Right lung (tissue), 2 donors: ENCODE measurements at regions not wholly inside any gene's neighbourhood (a gene's known extent, or its start where the extent isn't known, plus 50 kb on each side); places are given as distances from the start of the nearest gene placed in this dataset.
"Not testable (repeated sequence)": the region's sequence is repeated elsewhere in the genome, so short reads cannot be mapped to it uniquely, and the experiment has no call there.

Experiments used
- DNase-seq, 2 donors: peaks; one replicate each; pipeline ENCODE4 v3.0.0-alpha.2; 2013

DNA sequence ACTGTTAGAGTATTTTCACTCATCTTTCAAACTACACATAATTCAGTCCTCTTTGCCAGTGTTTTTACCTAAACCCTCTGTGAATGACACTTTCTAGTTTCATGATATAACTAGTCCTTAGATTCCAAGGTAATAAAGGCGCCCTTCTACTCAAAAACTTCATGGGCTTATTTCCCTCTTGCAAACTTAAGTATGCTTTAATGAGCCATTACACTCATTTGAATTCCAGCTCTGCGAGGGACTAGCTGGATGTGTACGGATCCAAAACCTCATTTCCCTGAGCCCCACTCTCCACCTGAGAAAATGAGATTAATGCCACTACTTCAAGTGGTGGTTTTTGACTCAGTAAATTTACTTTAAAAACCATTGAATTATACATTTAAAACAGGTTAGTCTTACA, 141.1 kb downstream of the NDUFA12 start:
- DNase-seq = no peak

DNA sequence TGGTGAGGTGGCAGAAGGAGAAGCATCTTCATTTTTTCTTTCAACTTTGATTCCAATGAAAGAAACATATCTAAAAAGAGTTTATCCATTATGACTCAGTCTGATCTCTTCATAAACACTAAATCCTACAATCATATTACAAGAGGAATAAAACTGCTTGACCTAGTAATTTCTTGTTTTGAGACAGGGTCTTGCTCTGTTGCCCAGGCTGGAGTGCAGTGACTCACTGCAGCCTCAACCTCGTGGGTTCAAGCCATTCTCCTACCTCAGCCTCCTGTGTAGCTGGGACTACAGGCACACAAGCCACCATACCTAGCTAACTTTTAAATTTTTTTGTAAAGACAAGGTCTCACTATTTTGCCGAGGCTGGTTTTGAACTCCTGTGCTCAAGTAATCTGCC, 147.2 kb downstream of the NDUFA12 start:
- no peak for DNase-seq

DNA sequence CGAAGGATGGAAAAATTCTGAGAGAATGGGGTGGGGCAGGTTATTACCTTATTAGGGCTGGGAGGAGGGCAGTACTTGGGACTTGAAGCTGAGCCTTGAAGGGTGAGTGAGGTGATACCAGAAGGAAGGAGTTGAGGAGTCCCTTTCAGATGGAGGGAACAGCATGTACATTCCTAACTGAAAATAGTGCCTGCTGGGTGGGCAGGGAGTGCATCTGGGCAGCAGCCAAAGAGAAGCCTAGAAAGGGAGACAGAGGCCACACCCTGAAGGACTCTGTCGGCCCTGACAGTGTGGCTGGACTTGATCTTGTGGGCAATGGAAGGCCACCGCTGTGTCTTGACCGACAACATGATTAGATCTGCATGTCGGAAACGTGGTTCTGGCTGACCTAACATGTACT, 147.6 kb downstream of the NDUFA12 start:
- no peak for DNase-seq

DNA sequence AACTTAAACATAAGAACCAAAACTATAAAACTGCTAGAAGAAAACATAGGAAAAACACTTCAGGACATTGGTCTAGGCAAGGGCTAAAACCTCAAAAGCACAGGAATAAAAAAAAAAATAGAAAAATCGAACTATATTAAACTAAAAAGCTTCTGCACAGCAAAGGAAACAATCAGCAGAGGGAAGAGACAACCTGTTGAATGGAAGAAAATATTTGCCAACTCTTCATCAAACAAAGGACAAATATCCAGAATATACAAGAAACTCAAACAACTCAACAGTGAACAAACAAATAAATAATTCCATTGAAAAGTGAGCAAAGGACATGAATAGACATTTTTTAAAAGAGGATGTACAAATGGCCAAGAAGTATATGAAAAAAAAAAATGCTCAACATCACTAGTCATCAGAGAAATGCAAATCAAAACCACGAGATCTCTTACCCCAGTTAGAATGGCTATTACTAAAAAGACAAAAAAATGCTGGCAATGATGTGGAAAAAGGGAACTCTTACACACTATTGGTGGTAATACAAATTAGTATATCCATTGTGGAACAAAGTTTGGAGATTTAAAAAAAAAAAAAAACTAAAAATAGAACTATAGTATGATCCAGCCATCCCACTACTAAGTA, 152.0 kb downstream of the NDUFA12 start:
- no peak for DNase-seq

DNA sequence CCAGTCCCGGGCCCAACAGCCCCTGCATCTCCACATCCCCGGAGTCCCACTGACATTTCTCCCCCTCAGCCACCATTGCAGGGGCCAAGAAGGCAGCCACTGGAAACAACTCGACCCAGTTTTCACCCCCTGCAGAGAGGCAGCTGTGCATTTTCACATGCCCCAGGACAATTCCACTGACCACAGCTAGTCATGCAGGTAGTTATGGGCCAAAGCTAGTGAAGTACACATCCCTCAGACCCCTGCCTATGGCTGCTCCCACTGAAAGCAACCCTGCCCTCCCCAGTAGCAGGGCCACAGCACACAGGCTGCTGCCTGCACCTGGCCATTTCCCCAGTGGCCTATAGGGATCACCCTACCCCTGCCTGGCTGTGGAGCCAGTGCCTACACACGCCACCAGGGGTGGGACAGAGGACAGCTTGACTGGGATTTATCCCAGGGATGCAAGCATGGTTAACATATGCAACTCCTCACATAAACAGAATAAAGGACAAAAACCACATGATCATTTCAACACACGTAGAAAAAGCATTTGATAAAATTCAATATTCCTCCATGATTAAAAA, 154.0 kb downstream of the NDUFA12 start:
- DNase-seq = no peak

DNA sequence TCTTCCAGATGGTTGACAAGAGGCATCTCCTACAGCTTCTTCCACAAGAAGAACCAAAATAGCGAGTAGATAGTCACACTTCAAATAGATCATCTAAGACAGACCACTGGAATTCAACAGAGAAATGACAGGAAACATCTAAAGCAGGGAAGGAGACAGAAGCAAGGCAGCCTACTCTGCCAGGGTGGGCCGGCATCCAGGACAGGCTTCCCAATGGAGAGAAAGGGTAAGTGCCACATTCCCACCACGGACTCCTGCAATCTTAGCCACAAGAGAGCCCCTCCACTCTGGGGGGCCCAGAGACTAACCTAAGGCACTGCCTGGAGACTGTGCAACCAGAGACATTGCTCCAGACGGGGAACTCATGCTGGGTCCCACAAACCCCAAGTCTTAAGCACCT, 154.5 kb downstream of the NDUFA12 start:
- DNase-seq = no peak

DNA sequence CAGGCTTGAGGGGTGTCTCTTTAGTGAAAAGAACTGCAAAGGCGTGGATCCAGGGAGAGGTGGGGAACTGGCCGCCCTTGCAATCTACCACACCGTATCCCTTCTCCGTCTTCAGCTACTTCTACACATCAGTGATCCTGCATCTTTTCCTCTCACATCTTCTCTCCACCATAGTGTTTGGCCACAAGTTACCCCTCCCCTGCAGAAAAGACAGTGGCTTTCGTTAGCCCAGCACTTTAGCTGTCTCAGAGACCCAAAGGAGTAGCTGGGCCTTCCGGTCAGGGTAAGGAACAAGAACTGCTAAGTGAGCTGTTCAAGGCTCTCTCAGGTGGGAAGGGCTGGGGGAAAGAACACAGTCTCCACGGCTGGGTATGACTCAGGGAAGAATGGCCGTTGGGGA, 158.4 kb downstream of the NDUFA12 start:
- DNase-seq = no peak

DNA sequence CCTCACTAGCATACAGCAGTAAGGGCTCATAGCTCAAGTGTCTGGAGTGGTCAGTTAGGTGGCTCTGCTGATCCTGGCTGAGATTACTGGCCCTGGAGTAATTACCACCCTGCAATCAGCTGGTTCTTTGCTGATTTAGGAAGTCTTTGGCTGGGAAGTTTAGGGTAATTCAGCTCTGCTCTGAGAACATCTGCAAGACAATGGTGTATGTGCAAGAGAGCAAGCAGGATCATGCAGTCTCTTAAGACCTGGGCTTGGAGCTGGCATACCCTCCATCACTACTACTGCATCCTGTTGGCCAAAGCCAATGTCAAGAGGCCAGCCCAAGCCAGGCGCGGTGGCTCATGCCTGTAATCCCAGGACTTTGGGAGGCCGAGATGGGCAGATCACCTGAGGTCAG, 159.0 kb downstream of the NDUFA12 start:
- no peak for DNase-seq

DNA sequence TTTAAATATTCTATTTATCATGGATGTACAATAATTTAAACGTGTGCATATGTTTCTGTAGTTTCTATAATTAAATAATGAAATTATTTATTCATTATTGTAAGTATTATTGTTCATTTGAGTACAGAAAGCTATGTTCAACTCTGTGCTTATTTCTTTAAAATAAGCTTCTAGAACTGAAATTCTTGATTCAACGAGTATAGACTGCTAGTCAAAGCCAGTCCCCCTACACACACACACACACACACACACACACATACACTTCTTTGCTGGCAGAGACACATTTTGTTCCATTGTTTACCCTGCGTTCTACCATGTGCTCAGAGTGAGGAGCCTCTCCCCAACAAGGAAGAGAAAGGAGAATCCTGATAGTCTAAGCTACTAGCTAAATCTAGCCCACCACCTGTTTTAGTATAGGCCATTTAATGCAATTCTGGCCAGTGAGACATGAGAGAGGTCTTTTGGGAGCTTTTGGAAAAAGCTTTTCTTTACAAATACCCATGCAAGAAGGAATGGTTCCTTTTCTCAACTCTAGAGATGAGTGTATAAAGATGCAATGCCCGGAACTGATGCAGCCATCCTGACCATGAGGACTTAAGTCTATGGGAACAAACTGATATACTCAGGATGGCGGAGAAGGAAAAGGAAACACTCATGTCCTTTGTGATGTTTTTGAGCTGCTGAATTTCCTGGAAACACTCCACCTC, 161.4 kb downstream of the NDUFA12 start:
- no peak for DNase-seq

DNA sequence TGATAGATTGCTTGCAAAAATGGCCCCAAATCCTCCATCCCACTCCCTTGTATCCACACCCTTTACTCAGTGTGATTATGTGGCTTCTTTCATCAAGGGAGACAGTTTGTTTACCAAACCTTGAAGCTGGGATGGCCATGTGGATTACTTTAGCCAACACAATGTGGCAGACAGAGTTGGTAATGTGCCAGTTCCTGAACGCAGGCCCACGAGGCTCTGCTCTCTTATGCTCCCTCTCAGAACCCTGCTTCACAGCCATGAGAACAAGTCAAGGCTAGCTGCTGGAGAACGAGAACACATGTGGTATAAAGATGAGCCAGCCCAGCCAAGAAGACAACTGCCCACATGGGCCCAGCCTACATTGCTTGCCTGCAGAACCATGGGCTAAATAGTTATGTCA, 162.3 kb downstream of the NDUFA12 start:
- DNase-seq = peak; percentile 68 to 69

DNA sequence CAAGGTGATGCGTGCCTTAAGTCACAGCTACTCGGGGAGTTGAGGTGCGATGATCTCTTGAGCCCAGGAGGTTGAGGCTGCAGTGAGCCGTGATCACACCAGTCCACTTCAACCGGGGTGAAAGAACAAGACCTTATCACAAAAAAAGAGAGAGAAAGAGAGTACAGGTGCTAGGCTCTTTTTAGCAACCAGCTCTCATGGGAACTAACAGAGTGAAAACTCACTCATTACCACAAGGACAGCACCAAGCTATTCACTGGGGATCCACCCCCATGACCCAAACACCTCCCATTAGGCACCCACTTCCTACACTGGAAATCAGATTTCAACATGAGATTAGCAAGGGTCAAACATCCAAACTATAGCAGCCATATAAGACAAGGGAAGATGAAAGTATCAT, 164.2 kb downstream of the NDUFA12 start:
- no peak for DNase-seq

DNA sequence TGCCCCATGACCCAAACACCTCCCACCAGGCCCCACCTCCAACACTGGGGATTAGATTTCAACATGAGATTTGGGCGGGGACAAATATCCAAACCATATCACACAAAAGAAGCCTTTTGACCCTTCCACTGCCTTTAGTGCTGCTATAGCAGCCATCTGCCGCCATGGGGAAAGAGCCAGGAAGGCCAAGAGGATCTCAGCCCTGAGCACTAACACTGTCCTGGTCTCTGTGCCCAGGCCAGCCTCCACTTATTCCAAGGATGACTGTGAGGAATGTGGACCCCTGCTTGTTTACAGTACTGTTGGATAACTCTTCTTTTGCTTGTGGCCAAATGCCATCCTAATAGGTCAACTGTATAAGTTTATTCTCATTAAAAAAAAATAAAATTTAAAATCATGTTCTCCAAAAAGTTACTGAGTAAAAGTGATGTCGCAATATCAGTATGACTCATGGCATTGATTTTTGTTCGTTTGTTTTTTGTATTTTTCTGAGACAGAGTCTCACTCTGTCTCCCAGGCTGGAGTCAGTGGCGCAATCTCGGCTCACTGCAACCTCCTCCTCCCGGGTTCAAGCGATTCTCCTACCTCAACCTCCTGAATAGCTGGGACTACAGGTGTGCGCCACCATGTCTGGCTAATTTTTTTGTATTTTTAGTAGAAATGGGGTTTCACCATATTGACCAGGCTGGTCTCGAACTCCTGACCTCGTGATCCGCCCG, 166.4 kb downstream of the NDUFA12 start:
- not testable (repeated sequence) for DNase-seq

DNA sequence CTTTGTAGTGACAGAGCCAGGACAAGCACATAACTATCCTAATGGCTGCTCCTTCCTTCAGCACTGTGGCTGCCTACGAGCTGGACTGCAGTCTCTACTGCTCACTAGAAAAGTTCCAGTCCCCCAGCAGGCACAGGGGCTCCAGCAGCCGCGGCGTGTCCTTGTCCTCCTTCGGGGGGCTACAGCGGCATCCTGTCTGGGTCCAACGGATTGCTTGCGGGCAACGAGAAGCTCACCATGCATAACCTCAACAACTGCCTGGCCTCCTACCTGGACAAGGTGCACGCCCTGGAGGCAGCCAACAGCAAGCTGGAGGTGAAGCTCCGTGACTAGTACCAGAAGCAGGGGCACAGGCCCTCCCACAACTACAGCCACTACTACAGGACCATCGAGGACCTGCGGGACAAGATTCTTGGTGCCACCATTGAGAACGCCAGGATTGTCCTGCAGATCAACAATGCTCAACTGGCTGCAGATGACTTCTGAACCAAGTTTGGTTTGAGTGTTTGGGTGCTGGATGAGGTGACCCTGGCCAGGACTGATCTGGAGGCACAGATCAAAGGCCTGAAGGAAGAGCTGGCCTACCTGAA, 169.4 kb downstream of the NDUFA12 start:
- DNase-seq = no peak

DNA sequence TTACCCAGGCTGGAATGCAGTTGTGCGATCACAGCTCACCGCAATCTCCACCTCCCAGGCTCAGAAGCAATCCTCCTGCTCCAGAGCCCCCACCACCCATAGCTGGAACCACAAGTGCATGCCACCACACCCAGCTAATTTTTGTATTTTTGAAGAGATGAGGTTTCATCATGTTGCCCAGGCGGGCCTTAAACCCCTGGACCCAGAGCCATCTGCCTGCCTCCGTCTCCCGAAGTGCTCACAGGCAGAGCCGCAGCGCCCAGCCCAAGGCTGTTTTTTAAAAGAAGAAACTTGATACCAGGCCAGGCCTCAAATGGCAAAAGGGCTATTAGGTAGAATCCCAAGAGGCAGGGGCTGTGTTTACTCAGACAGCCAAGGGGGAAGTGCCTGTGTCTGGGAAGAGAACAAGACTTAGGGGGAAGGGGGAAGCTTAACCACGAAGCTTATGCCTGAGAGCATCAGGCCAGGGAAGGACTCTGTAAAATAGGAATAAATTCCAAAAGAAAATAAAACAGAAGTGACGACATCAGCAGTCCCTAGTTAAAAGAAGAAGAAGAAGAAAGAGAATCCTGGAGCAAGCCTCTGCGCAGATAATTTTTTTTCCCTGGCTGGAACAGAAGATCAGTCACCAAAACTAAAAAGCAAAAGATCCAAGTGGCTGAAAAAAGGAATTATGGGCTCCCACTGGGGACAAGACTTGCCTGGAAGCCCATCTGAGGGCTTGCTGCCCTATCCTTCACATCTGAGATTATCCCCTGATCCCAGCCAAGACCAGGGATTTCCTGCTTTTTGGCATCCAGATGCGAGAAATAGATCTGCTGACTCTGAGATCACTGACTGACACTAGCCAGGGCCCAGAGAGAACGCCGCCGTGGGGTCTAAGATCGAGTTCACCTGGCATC, 170.5 kb downstream of the NDUFA12 start:
- DNase-seq = no peak

DNA sequence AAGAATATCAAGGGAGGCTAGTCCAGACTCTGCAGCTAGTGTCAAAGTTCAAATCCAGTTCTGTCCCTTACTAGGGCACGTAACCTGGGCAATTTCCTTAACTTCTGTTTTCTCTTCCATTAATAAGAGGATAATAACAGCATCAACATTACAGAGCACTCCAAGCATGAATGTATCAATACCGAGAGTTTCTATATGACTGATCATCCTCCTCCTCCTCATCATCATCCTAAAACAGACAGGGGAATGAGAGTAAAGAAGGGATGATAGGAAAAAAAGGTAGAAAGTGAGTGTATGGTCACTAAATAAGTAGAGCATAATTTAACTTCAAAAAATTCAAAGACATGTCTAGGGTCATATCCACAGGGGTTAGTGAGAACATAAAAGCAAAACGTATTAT, 171.4 kb downstream of the NDUFA12 start:
- DNase-seq = no peak

DNA sequence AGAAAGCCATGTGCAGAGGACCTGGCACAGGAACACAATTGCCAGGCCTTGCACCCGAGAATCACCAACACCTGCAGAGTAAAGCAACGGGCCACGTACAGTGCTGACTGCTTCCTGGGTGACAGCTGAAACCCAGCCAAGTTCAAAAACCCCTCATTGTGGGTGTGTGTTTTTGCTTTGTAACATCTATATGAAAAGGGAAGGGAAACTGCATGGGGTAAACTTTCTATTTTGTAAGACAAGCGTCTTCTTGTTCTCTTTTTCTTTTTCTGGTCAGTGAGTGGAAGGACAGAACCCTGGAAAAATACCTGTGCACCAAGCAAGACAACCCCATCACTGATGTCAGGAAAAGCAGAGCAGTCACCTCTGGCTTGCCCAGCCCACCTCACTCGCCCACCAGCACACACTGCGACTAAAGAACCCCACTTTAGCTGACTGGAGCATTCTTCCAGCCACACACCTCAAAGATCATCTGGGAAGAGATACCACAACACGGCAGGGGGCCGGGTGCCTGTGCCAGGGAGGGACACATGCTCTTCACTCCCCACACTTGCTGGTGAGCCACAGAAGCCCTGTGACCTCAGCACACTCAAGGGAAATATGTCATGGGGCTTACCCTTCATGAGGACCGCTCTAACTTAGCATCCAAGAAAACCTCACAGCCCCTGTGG, 172.3 kb downstream of the NDUFA12 start:
- no peak for DNase-seq

DNA sequence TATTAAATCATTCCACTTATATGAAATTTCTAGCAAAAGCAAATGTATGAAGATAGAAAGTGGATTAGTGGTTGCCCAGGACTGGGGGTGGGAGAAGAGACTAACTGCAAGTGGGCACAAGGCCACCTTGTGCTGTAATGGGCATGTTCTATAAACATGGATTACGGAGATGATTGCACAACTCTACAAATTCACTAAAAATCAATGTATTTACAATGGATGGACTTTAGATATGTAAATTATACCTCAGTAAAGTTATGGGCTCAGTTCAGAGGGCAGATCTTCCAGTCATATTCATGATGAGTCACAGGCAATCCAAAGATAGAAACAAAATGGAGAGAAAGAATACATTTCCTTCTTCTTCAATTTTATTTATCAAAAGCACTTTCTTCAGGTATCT, 173.9 kb downstream of the NDUFA12 start:
- no peak for DNase-seq

DNA sequence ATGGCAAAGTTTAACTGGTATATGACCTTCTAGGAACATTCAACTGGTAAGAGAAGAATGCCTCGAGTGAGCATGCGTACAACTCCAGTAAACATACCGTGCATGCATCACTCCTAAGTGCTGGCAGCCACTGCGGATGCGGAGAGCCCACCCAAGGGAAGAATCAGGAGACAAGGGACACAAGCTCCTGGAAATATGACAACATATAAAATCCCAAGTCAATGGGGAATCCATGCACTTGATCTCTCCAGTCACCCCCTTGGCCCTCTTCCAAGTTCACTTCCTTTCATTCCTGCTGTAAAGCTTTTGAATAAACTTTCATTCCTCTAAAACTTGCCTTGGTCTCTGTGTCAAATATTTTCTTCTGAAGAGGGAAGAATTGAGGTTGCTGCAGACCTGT, 168.7 kb upstream of the TMCC3 start:
- DNase-seq = no peak

DNA sequence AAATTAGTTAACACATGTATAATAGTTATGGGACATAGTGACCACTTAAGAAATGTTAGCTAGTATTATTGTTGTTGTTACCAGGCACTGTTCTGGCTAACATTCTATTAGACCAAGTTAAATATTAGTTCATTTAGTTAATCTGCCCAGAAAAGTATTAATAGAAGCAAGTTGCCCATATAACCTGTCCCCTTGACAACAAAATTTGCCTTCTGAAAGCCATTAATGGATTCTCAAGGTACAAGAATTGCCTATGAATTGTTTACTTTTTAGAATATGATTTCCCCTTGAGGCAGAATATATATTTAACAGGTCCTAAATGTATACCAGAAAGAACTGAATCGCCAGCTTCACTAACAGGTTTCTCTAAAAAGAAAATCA, 167.3 kb upstream of the TMCC3 start:
- DNase-seq = no peak

DNA sequence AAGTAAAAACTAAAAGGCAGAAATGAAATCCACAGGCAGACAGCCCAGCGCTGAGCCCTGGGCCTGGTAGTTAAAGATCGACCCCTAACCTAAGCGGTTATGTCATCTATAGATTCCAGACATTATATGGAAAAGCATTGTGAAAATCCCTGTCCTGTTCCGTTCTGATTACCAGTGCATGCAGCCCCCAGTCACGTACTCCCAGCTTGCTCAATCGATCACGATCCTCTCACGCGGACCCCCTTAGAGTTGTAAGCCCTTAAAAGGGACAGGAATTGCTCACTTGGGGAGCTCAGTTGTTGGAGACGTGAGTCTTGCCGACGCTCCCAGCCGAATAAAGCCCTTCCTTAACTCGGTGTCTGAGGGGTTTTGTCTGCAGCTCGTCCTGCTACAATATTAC, 166.8 kb upstream of the TMCC3 start:
- not testable (repeated sequence) for DNase-seq

DNA sequence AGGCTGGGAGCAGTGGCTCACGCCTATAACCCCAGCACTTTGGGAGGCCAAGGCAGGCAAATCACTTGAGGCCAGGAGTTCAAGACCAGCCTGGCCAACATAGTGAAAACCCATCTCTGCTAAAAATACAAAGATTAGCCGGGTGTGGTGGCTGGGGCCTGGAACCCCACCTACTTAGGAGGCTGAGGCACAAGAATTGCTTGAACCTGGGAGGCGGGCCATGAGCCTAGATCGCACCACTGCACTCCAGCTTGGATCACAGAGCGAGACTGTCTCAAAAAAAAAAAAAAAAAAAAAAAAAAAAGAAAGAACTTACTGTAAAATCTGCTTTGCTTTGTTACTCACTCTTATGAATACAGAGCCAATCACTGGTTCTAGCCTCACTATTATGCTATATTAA, 166.4 kb upstream of the TMCC3 start:
- not testable (repeated sequence) for DNase-seq
